BE2C (cell line): ENCODE measurements at regions not wholly inside any gene's neighbourhood (a gene's known extent, or its start where the extent isn't known, plus 50 kb on each side); places are given as distances from the start of the nearest gene placed in this dataset.

Source experiments
- DNase-seq: peaks from one replicate; pipeline ENCODE4 v3.0.0-alpha.2; 2020
- H3K27me3 ChIP-seq: fragments of 250-450 bp; sonication (Bioruptor Pico); 2 replicates; pipeline ENCODE4 v1.5.1; 2020; ENCODE audit warnings: mild to moderate bottlenecking
- H3K36me3 ChIP-seq: fragments of 250-450 bp; sonication (Bioruptor Pico); 2 replicates; pipeline ENCODE4 v1.5.1; 2020; ENCODE audit warnings: mild to moderate bottlenecking
- H3K4me1 ChIP-seq: fragments of 250-450 bp; sonication (Bioruptor Pico); 2 replicates; pipeline ENCODE4 v1.5.1; 2020
- H3K4me3 ChIP-seq: 2 replicates; pipeline ENCODE4 v1.5.1; 2011; ENCODE audit warnings: low read depth, low read length
- H3K9me3 ChIP-seq: fragments of 250-450 bp; sonication (Bioruptor Pico); 2 replicates; pipeline ENCODE4 v1.5.1; 2020
- CTCF ChIP-seq: IDR thresholded peaks from 2 replicates; pipeline ENCODE4 v1.5.1; 2012; ENCODE audit warnings: mild to moderate bottlenecking, low read depth, low read length

- no peak for TF ChIP-seq CTCF
- DNase-seq = no peak
- H3K9me3 ChIP-seq = no peaks in the 10 kb centered on the region
- no peaks in the 10 kb centered on the region for H3K4me1 ChIP-seq
- H3K4me3 ChIP-seq = no peak overlapping the region
- H3K27me3 ChIP-seq = no peaks in the 10 kb centered on the region
- no peaks in the 10 kb centered on the region for H3K36me3 ChIP-seq
Observed at GRCh38 chr12:33560653-33561208, 121.1 kb upstream of the SYT10 start.

- H3K4me3 ChIP-seq = no peak overlapping the region
- H3K4me1 ChIP-seq = no peaks in the 10 kb centered on the region
- H3K27me3 ChIP-seq = no peaks in the 10 kb centered on the region
- no peak for DNase-seq
- no peaks in the 10 kb centered on the region for H3K36me3 ChIP-seq
- no peak for TF ChIP-seq CTCF
- no peaks in the 10 kb centered on the region for H3K9me3 ChIP-seq
Observed at GRCh38 chr12:33562401-33562800, 122.8 kb upstream of the SYT10 start.

- no peak for TF ChIP-seq CTCF
- no peak for DNase-seq
- Histone ChIP-seq H3K4me1 (no peaks in the 10 kb centered on the region), H3K4me3 (no peak overlapping the region), H3K27me3 (no peaks in the 10 kb centered on the region), H3K9me3 (no peaks in the 10 kb centered on the region), H3K36me3 (no peaks in the 10 kb centered on the region)
Observed at GRCh38 chr12:33566403-33566802, 126.8 kb upstream of the SYT10 start.

GRCh38 chr12:33575346-33575745 lies 135.7 kb upstream of the SYT10 start:
- Histone ChIP-seq H3K27me3 (no peaks in the 10 kb centered on the region), H3K36me3 (no peaks in the 10 kb centered on the region), H3K9me3 (no peaks in the 10 kb centered on the region), H3K4me3 (no peak overlapping the region), H3K4me1 (no peaks in the 10 kb centered on the region)
- no peak for TF ChIP-seq CTCF
- no peak for DNase-seq

- TF ChIP-seq CTCF = no peak
- Histone ChIP-seq H3K27me3 (no peaks in the 10 kb centered on the region), H3K4me3 (no peak overlapping the region), H3K4me1 (no peaks in the 10 kb centered on the region), H3K36me3 (no peaks in the 10 kb centered on the region), H3K9me3 (no peaks in the 10 kb centered on the region)
- DNase-seq = no peak
Observed at GRCh38 chr12:33581613-33582122, 142.0 kb upstream of the SYT10 start.

- Histone ChIP-seq H3K9me3 (no peaks in the 10 kb centered on the region), H3K36me3 (no peaks in the 10 kb centered on the region), H3K4me3 (no peak overlapping the region), H3K27me3 (no peaks in the 10 kb centered on the region), H3K4me1 (no peaks in the 10 kb centered on the region; the same call in 1 of the 2 replicates)
- DNase-seq = no peak
- TF ChIP-seq CTCF = no peak
Observed at GRCh38 chr12:33586576-33586975, 147.0 kb upstream of the SYT10 start.
